ENCODE measurements at regions not wholly inside any gene's neighbourhood (a gene's known extent, or its start where the extent isn't known, plus 50 kb on each side); places are given as distances from the start of the nearest gene placed in this dataset.

DNA sequence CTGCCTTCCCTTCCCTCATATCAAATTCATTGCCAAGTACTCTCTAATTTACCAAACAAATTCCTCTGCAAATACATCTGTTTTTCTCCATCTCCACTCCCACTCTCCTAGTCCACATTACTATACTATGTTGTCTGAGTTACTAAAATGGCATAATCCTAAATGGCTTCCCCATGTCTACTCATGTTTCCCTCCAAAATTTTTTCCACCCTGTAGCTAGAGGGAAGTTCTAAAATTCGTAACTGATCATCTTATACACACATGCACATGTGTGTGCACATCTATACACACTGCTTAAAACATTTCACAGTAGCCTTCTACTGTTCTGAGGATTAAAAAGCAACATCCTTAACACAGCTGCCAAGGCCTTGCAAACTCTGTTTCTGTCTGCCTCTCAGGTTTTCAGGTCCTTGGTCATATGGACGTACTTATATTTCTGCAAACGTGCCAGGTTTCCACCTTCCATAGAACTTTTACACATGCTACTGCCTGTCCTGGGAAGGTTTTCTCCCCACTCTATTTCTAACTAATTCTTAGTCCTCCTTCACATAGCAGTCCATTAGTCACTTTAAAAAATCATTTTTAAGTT is 140.6 kb downstream of the LURAP1L start:
- H3K4me3 ChIP-seq (ENCODE audit: low read depth, low read length), result no peak overlapping the region

DNA sequence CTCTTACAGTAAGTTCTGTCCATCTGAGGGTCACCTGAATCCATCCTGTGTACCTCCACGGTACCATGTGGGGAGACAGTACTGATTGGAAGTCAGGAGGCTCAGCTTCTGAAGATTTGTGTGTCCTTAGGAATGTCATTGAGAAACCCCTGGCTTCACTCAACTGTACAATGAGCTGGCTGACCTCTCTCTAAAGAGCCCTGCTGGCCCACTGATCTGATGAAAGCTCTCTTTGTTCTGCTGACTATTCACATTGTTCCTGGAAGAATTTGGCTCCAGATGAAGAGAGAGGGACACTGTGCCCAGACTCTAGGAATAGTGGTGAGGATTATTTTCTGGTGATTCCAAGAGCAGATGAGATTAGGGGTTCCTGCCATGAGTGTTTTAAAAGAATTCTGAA is 141.2 kb downstream of the LURAP1L start:
- TF ChIP-seq, protein P1, sequence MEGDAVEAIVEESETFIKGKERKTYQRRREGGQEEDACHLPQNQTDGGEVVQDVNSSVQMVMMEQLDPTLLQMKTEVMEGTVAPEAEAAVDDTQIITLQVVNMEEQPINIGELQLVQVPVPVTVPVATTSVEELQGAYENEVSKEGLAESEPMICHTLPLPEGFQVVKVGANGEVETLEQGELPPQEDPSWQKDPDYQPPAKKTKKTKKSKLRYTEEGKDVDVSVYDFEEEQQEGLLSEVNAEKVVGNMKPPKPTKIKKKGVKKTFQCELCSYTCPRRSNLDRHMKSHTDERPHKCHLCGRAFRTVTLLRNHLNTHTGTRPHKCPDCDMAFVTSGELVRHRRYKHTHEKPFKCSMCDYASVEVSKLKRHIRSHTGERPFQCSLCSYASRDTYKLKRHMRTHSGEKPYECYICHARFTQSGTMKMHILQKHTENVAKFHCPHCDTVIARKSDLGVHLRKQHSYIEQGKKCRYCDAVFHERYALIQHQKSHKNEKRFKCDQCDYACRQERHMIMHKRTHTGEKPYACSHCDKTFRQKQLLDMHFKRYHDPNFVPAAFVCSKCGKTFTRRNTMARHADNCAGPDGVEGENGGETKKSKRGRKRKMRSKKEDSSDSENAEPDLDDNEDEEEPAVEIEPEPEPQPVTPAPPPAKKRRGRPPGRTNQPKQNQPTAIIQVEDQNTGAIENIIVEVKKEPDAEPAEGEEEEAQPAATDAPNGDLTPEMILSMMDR (IDR thresholded peaks at IDR 0.05; ENCODE audit: low read depth, low read length), result no peak
- no peak overlapping the region for H3K4me3 ChIP-seq (ENCODE audit: low read depth, low read length)

More for the DNA sequence above, 140.6 kb downstream of the LURAP1L start:
- TF ChIP-seq, protein P1 (IDR thresholded peaks at IDR 0.05; ENCODE audit: low read depth, low read length), result no peak

DNA sequence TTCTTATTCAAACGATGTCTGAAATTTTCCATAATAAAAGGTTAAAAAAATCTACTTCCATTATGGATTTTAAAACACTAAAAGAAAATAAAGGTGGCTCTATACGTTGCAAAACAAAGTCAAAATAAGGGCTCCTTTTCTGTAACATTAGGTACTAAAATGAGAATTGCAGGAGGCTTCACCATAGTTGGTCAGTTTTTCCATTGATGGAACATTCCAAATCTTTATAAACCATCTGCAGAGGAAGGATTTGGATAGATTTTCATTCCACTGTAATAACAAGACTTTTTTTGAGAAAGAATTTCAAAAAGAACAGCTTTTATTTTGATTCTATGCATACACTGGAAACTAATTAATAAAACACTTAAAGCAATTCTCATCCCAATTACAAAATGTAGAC is 145.6 kb downstream of the LURAP1L start:
- TF ChIP-seq, protein P1 (IDR thresholded peaks at IDR 0.05; ENCODE audit: low read depth, low read length), result no peak
- no peak overlapping the region for H3K4me3 ChIP-seq (ENCODE audit: low read depth, low read length)

DNA sequence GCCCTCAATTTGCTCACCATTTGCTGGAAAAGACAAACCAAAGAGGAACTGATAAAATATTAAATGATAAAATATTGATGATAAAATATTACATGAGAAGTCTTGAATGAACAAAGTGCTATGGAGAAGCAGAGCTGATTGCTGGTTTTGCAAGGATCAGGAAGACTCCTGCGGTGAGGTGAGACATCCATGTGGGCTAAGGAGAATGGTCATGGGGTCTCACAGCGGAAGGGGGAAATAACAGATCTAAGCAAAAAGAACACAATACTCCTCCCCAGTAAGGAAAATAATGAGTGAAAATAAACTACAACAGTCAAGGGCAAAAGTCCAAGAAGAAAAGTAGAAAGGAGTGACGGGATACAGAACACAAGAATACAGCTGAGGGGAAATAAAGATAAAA is 146.8 kb downstream of the LURAP1L start:
- no peak overlapping the region for H3K4me3 ChIP-seq (ENCODE audit: low read depth, low read length)

DNA sequence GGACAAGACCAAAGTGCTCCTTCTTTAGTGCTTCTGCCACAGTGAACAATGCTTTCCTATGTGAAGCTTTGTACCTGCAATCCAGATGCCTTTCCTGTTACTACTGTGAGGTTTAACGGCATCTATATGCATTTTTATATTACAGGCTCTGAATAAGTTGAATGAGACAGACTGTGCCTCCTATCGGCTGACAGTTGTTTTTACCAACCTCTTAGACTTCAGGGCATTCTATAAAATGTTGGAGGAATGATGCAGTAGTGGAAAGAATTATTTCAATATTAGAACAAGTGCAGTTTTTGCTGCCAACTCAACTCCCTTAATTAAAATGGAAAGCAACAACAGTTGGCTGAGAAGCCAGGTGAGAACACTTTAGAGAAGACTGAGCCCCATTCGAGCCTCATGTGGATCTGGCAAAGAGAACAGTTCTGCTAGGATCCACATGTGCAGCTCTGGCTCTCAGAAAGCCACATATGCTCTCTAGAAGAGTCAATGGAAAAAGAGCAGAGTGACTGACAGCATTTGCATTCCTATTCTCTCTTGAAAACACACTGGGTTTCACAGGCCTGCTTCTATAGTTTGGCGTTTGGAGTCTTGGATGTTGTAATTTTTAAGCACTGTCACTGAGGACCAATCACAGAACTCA is 147.5 kb downstream of the LURAP1L start:
- TF ChIP-seq, protein P1 (IDR thresholded peaks at IDR 0.05; ENCODE audit: low read depth, low read length), result no peak
- H3K4me3 ChIP-seq (ENCODE audit: low read depth, low read length), result no peak overlapping the region

More for the DNA sequence above, 146.8 kb downstream of the LURAP1L start:
- TF ChIP-seq, protein P1 (IDR thresholded peaks at IDR 0.05; ENCODE audit: low read depth, low read length), result no peak

DNA sequence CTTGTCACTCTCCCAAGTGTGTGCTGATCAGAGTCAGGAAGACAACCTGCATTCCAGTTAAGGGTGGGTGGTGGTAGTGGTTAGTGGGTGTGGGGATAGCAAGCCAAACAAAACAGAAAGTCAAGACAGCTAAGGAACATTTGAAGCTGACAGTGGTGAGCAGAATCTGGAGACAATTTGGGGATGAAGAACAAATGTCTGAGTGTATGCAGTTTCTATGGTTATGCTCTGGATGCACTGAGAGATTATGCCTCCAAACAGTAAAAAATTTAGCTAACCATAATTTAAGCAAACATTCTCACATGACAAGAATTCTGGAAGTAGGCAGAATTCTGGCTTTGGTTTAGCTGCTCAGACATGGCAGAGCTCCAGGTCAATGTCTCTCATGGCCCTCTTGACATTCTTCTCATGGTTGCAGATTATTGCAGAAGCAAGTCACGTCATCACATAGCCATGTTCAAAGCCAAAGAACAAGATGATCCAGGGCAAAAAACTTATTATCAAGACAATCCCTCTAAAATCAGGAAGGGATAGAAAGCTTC is 148.7 kb downstream of the LURAP1L start:
- H3K4me3 ChIP-seq (ENCODE audit: low read depth, low read length), result no peak overlapping the region
- TF ChIP-seq, protein P1 (IDR thresholded peaks at IDR 0.05; ENCODE audit: low read depth, low read length), result no peak

DNA sequence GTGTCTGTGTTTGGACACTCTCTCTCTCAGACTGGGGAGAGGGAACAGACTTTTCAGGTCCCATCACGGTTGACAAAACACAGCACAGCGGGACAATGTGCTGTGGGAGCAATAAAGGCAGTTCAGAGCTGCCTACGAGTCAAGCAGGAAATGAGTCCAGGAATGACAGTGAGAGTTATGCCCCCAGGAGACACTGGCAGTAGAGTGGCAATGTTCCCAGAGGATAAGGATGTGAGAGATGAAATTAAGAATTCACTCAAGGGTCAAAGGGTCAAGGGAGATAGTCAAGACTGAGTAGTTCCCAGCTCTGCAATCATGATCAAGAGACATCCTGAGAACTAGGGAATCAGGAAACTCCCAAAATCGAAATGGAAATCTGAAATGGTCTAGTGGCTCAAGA is 156.1 kb downstream of the LURAP1L start:
- H3K4me3 ChIP-seq (ENCODE audit: low read depth, low read length), result no peak overlapping the region
- TF ChIP-seq, protein P1 (IDR thresholded peaks at IDR 0.05; ENCODE audit: low read depth, low read length), result no peak
